IPS DF 19.7 (cell line): ENCODE measurements at regions not wholly inside any gene's neighbourhood (a gene's known extent, or its start where the extent isn't known, plus 50 kb on each side); places are given as distances from the start of the nearest gene placed in this dataset.

Experiments used
- DNase-seq: peaks from one replicate; pipeline ENCODE4 v3.0.0-alpha.2; 2013; ENCODE audit warnings: low read depth, low spot score

- DNase-seq: no peak
Observed at GRCh38 chr2:125479143-125479636, 1176.8 kb upstream of the GYPC start.

- no peak for DNase-seq
Observed at GRCh38 chr2:125490308-125490707, 1165.7 kb upstream of the GYPC start.

GRCh38 chr2:125491663-125492062 lies 1164.3 kb upstream of the GYPC start:
- no peak for DNase-seq

- DNase-seq: no peak
Observed at GRCh38 chr2:125512313-125512712, 1143.6 kb upstream of the GYPC start.

GRCh38 chr2:125516496-125517109 lies 1139.4 kb upstream of the GYPC start:
- DNase-seq: no peak

- no peak for DNase-seq
Observed at GRCh38 chr2:125526093-125526492, 1129.9 kb upstream of the GYPC start.

GRCh38 chr2:125535089-125535488 lies 1120.9 kb upstream of the GYPC start:
- no peak for DNase-seq

- no peak for DNase-seq
Observed at GRCh38 chr2:125543968-125544514, 1111.9 kb upstream of the GYPC start.

- DNase-seq: no peak
Observed at GRCh38 chr2:125553768-125554167, 1102.2 kb upstream of the GYPC start.

- DNase-seq: no peak
Observed at GRCh38 chr2:125554956-125555355, 1101.0 kb upstream of the GYPC start.

- DNase-seq: no peak
Observed at GRCh38 chr2:125559186-125559585, 1096.8 kb upstream of the GYPC start.

GRCh38 chr2:125560855-125561254 lies 1095.1 kb upstream of the GYPC start:
- DNase-seq: no peak

GRCh38 chr2:125561302-125561701 lies 1094.7 kb upstream of the GYPC start:
- no peak for DNase-seq

GRCh38 chr2:125562924-125563323 lies 1093.0 kb upstream of the GYPC start:
- no peak for DNase-seq

- DNase-seq: no peak
Observed at GRCh38 chr2:125564471-125564870, 1091.5 kb upstream of the GYPC start.

- DNase-seq: no peak
Observed at GRCh38 chr2:125566422-125566821, 1089.5 kb upstream of the GYPC start.

- no peak for DNase-seq
Observed at GRCh38 chr2:125567100-125567499, 1088.9 kb upstream of the GYPC start.

GRCh38 chr2:125572660-125573059 lies 1083.3 kb upstream of the GYPC start:
- DNase-seq: no peak

GRCh38 chr2:125573432-125573831 lies 1082.5 kb upstream of the GYPC start:
- DNase-seq: no peak

- DNase-seq: no peak
Observed at GRCh38 chr2:125576558-125576957, 1079.4 kb upstream of the GYPC start.

- DNase-seq: no peak
Observed at GRCh38 chr2:125581557-125581956, 1074.4 kb upstream of the GYPC start.

- no peak for DNase-seq
Observed at GRCh38 chr2:125582516-125582915, 1073.4 kb upstream of the GYPC start.

- DNase-seq: no peak
Observed at GRCh38 chr2:125584732-125585131, 1071.2 kb upstream of the GYPC start.

- no peak for DNase-seq
Observed at GRCh38 chr2:125588780-125589179, 1067.2 kb upstream of the GYPC start.
